OCI-LY3 (cell line): ENCODE measurements at regions not wholly inside any gene's neighbourhood (a gene's known extent, or its start where the extent isn't known, plus 50 kb on each side); places are given as distances from the start of the nearest gene placed in this dataset.

Experiments used
- CTCF ChIP-seq: fragments of 200-600, 300-600 bp; sonication (generic); IDR thresholded peaks from 2 replicates; pipeline ENCODE4 v1.5.1; 2014; ENCODE audit warnings: antibody characterized with exemption, low read length, low read depth
- EZH2phosphoT487 ChIP-seq: fragments of 200-600 bp; shearing (Covaris generic); IDR thresholded peaks from 2 replicates; pipeline ENCODE4 v1.6.1; 2018; ENCODE audit warnings: antibody characterized with exemption, mixed run types, low read depth

GRCh38 chr2:215722125-215722524 lies 286.3 kb upstream of the FN1 start:
- TF ChIP-seq CTCF (no peak), EZH2phosphoT487 (no peak)
